ENCODE measurements at regions not wholly inside any gene's neighbourhood (a gene's known extent, or its start where the extent isn't known, plus 50 kb on each side); places are given as distances from the start of the nearest gene placed in this dataset.

GRCh38 chr13:50701469-50701868 is 142.0 kb downstream of the DLEU7 start:
- Mint-ChIP-seq H3K27ac (no peak overlapping the region), H3K27me3 (no peaks in the 10 kb centered on the region), H3K4me3 (no peak overlapping the region), H3K36me3 (no peaks in the 10 kb centered on the region), H3K9me3 (no peaks in the 10 kb centered on the region), H3K4me1 (no peaks in the 10 kb centered on the region)
- no peaks in the 10 kb centered on the region for H3K9me3 ChIP-seq
- no peaks in the 10 kb centered on the region for H3K36me3 ChIP-seq (ENCODE audit: control insufficient read depth in 2 of 2, extremely low read depth in 1 of 2, insufficient read depth in 1 of 2, low read length in 1 of 2)
- no peak overlapping the region for H3K4me3 ChIP-seq (ENCODE audit: control insufficient read depth in 1 of 2, extremely low read depth in 1 of 2, low read length in 1 of 2)
- DNase-seq, result no peak
- H3K27ac ChIP-seq (ENCODE audit: low read length), result no peak overlapping the region
- ChIA-PET CTCF (no interaction called here), POLR2A (no interaction called here)
- no peak for ATAC-seq (replicated peaks in 1 of 4)
- no CpG with 5 or more reads among the region's 2 CpGs for WGBS (ENCODE audit: insufficient coverage)
- no peaks in the 10 kb centered on the region for H3K27me3 ChIP-seq (replicated peaks in 1 of 2; ENCODE audit: control insufficient read depth in 2 of 2, extremely low read depth in 1 of 2, insufficient read depth in 2 of 2, low read length in 1 of 2)
- H3K4me1 ChIP-seq (ENCODE audit: control insufficient read depth in 1 of 2, extremely low read depth in 1 of 2, insufficient read depth in 2 of 2, low read length in 2 of 2), result no peaks in the 10 kb centered on the region

GRCh38 chr13:50706505-50706904 is 137.0 kb downstream of the DLEU7 start:
- no peak for DNase-seq
- ChIA-PET CTCF (no interaction called here), POLR2A (no interaction called here)
- no peaks in the 10 kb centered on the region for H3K36me3 ChIP-seq (ENCODE audit: control insufficient read depth in 2 of 2, extremely low read depth in 1 of 2, insufficient read depth in 1 of 2, low read length in 1 of 2)
- Mint-ChIP-seq H3K4me3 (no peak overlapping the region), H3K36me3 (no peaks in the 10 kb centered on the region), H3K27me3 (peaks cover 0 to 4% of the 10 kb centered on the region in 2 donors), H3K4me1 (peaks cover 0 to 7% (median 0%) of the 10 kb centered on the region in 3 donors), H3K27ac (no peak overlapping the region), H3K9me3 (no peaks in the 10 kb centered on the region)
- H3K27me3 ChIP-seq (replicated peaks in 1 of 2; ENCODE audit: control insufficient read depth in 2 of 2, extremely low read depth in 1 of 2, insufficient read depth in 2 of 2, low read length in 1 of 2), result no peaks in the 10 kb centered on the region
- H3K9me3 ChIP-seq, result no peaks in the 10 kb centered on the region
- no peak for ATAC-seq (replicated peaks in 1 of 4)
- WGBS (ENCODE audit: insufficient coverage), result 100% methylated on average over 1 of the region's 2 CpGs
- no peaks in the 10 kb centered on the region for H3K4me1 ChIP-seq (ENCODE audit: control insufficient read depth in 1 of 2, extremely low read depth in 1 of 2, insufficient read depth in 2 of 2, low read length in 2 of 2)
- H3K27ac ChIP-seq (ENCODE audit: low read length), result no peak overlapping the region
- H3K4me3 ChIP-seq (ENCODE audit: control insufficient read depth in 1 of 2, extremely low read depth in 1 of 2, low read length in 1 of 2), result no peak overlapping the region

GRCh38 chr13:50707628-50708027 is 135.9 kb downstream of the DLEU7 start:
- Mint-ChIP-seq H3K27ac (no peak overlapping the region), H3K9me3 (no peaks in the 10 kb centered on the region), H3K27me3 (peaks cover 0 to 6% of the 10 kb centered on the region in 2 donors), H3K36me3 (no peaks in the 10 kb centered on the region), H3K4me1 (peaks cover 0 to 10% (median 2%) of the 10 kb centered on the region in 3 donors), H3K4me3 (no peak overlapping the region)
- Histone ChIP-seq H3K9me3 (no peaks in the 10 kb centered on the region), H3K4me3 (ENCODE audit: control insufficient read depth in 1 of 2, extremely low read depth in 1 of 2, low read length in 1 of 2) (no peak overlapping the region), H3K27me3 (replicated peaks in 1 of 2; ENCODE audit: control insufficient read depth in 2 of 2, extremely low read depth in 1 of 2, insufficient read depth in 2 of 2, low read length in 1 of 2) (no peaks in the 10 kb centered on the region), H3K4me1 (ENCODE audit: control insufficient read depth in 1 of 2, extremely low read depth in 1 of 2, insufficient read depth in 2 of 2, low read length in 2 of 2) (no peaks in the 10 kb centered on the region), H3K27ac (ENCODE audit: low read length) (no peak overlapping the region), H3K36me3 (ENCODE audit: control insufficient read depth in 2 of 2, extremely low read depth in 1 of 2, insufficient read depth in 1 of 2, low read length in 1 of 2) (no peaks in the 10 kb centered on the region)
- ChIA-PET POLR2A (interaction anchor here in 1 of 2 donors (0.7 kb wide), 1 partner anchor 1974 kb away, joined by 4 read pairs; no protein-coding TSS in a partner anchor), CTCF (no interaction called here)
- WGBS (ENCODE audit: insufficient coverage), result 100% methylated on average over 1 of the region's 1 CpG
- ATAC-seq (replicated peaks in 1 of 4) (no peak), DNase-seq (no peak)

- Mint-ChIP-seq H3K9me3 (no peaks in the 10 kb centered on the region), H3K4me3 (no peak overlapping the region), H3K36me3 (no peaks in the 10 kb centered on the region), H3K27me3 (peaks cover 0 to 8% of the 10 kb centered on the region in 2 donors), H3K27ac (no peak overlapping the region), H3K4me1 (peaks cover 4 to 19% (median 10%) of the 10 kb centered on the region in 3 donors)
- no peaks in the 10 kb centered on the region for H3K36me3 ChIP-seq (ENCODE audit: control insufficient read depth in 2 of 2, extremely low read depth in 1 of 2, insufficient read depth in 1 of 2, low read length in 1 of 2)
- H3K4me3 ChIP-seq (ENCODE audit: control insufficient read depth in 1 of 2, extremely low read depth in 1 of 2, low read length in 1 of 2), result no peak overlapping the region
- H3K9me3 ChIP-seq, result no peaks in the 10 kb centered on the region
- H3K27me3 ChIP-seq (replicated peaks in 1 of 2; ENCODE audit: control insufficient read depth in 2 of 2, extremely low read depth in 1 of 2, insufficient read depth in 2 of 2, low read length in 1 of 2), result no peaks in the 10 kb centered on the region
- ChIA-PET POLR2A (no interaction called here), CTCF (no interaction called here)
- peaks cover under 1 to 6% of the 10 kb centered on the region in 2 experiments for H3K4me1 ChIP-seq (ENCODE audit: control insufficient read depth in 1 of 2, extremely low read depth in 1 of 2, insufficient read depth in 2 of 2, low read length in 2 of 2)
- no peak overlapping the region for H3K27ac ChIP-seq (ENCODE audit: low read length)
- WGBS (ENCODE audit: insufficient coverage), result 89% methylated on average over 1 of the region's 3 CpGs
- ATAC-seq (replicated peaks in 1 of 4) (no peak), DNase-seq (no peak)
These were observed 135.0 kb downstream of the DLEU7 start for GRCh38 chr13:50708461-50708860.

DNA sequence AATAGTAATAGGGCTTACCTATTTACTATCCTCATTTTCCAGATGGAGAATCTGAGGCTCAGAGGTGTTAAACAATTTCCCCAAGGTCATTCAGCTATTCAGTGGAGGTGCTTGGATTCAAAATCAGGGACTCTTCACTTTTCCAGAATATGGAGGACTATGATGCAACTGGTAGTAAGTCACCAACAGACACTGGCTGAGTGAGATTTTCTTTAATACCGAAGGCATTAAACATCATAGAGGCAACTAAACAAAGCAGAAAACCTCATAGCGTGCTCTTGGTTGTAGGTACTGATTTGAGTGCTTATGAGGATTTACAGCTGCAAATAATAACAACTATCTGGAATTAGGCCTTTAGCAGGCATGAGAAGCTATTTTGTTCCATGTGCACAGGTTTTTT is 134.4 kb downstream of the DLEU7 start:
- Mint-ChIP-seq H3K36me3 (no peaks in the 10 kb centered on the region), H3K27ac (no peak overlapping the region), H3K9me3 (no peaks in the 10 kb centered on the region), H3K4me1 (peaks cover 10 to 24% (median 16%) of the 10 kb centered on the region in 3 donors), H3K27me3 (peaks cover 0 to 8% of the 10 kb centered on the region in 2 donors), H3K4me3 (no peak overlapping the region)
- no peaks in the 10 kb centered on the region for H3K9me3 ChIP-seq
- H3K27me3 ChIP-seq (replicated peaks in 1 of 2; ENCODE audit: control insufficient read depth in 2 of 2, extremely low read depth in 1 of 2, insufficient read depth in 2 of 2, low read length in 1 of 2), result no peaks in the 10 kb centered on the region
- no peak for DNase-seq
- no peak overlapping the region for H3K4me3 ChIP-seq (ENCODE audit: control insufficient read depth in 1 of 2, extremely low read depth in 1 of 2, low read length in 1 of 2)
- POLR2A ChIA-PET, result no interaction called here
- no peaks in the 10 kb centered on the region for H3K36me3 ChIP-seq (ENCODE audit: control insufficient read depth in 2 of 2, extremely low read depth in 1 of 2, insufficient read depth in 1 of 2, low read length in 1 of 2)
- no peak for ATAC-seq (replicated peaks in 1 of 4)
- CTCF ChIA-PET, result no interaction called here
- WGBS (ENCODE audit: insufficient coverage), result no CpG with 5 or more reads among the region's 2 CpGs
- H3K27ac ChIP-seq (ENCODE audit: low read length), result no peak overlapping the region
- H3K4me1 ChIP-seq (ENCODE audit: control insufficient read depth in 1 of 2, extremely low read depth in 1 of 2, insufficient read depth in 2 of 2, low read length in 2 of 2), result peaks cover 6 to 11% of the 10 kb centered on the region in 2 experiments

DNA sequence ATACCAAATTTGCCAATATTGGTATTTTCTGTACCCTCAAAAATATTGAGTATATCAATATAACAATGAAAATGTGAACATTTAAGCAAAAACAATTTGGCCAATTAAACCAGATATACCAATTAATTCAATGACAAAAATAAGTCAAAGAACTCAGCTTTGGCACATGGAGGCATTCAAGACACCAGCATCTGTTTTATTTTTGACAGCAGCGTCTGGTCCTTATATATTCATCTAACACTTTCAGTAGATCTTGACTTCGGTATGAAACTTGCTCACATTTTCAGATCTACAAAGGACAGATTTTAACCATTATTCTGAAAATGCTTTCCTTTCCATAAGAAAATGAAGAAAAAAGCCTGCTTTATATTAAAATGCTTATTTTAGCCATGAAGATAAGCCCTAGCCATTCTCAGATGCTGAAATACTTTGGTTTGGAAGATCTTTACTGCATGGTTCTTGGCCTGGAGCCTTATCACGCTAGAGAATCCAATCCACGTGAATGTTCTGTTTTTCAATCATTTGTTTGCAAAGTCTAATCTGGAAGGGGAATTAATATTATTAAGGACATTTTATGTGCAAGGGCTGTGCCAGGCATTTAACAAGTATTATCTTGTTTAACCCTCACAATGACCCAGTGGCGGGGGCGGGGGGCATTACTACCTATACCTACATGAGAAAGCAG is 132.2 kb downstream of the DLEU7 start:
- Histone ChIP-seq H3K27me3 (replicated peaks in 1 of 2; ENCODE audit: control insufficient read depth in 2 of 2, extremely low read depth in 1 of 2, insufficient read depth in 2 of 2, low read length in 1 of 2) (peaks cover 0 to 3% of the 10 kb centered on the region in 2 experiments), H3K9me3 (no peaks in the 10 kb centered on the region), H3K36me3 (ENCODE audit: control insufficient read depth in 2 of 2, extremely low read depth in 1 of 2, insufficient read depth in 1 of 2, low read length in 1 of 2) (no peaks in the 10 kb centered on the region), H3K4me3 (ENCODE audit: control insufficient read depth in 1 of 2, extremely low read depth in 1 of 2, low read length in 1 of 2) (no peak overlapping the region), H3K27ac (ENCODE audit: low read length) (no peak overlapping the region), H3K4me1 (ENCODE audit: control insufficient read depth in 1 of 2, extremely low read depth in 1 of 2, insufficient read depth in 2 of 2, low read length in 2 of 2) (peaks cover 16 to 18% of the 10 kb centered on the region in 2 experiments)
- WGBS (ENCODE audit: insufficient coverage), result 100% methylated on average over 2 of the region's 6 CpGs
- ATAC-seq (replicated peaks in 1 of 4) (no peak), DNase-seq (no peak)
- CTCF ChIA-PET, result no interaction called here
- Mint-ChIP-seq H3K4me3 (no peak overlapping the region), H3K27me3 (peaks cover 0 to 8% of the 10 kb centered on the region in 2 donors), H3K9me3 (no peaks in the 10 kb centered on the region), H3K27ac (no peak overlapping the region), H3K4me1 (peaks cover 18 to 40% (median 31%) of the 10 kb centered on the region in 3 donors), H3K36me3 (no peaks in the 10 kb centered on the region)
- POLR2A ChIA-PET, result no interaction called here

Data from T-cell (primary cell).